Activated naive CD4-positive, alpha-beta T cell treated with anti-CD3 and anti-CD28 coated beads, Interleukin-2, amount 10 ng/mL, durations not matched to agents 7 days and 5 days (primary cell): ENCODE measurements at regions not wholly inside any gene's neighbourhood (a gene's known extent, or its start where the extent isn't known, plus 50 kb on each side); places are given as distances from the start of the nearest gene placed in this dataset.

ENCODE experiments used
- CTCF ChIA-PET: fragments of 350-600 bp; sonication (Branson Sonifier 250); formaldehyde crosslinking; loops from one replicate; lab custom pipeline; 2021; ENCODE audit warnings: antibody characterized with exemption; lab: Charles Lee
- DNase-seq: peaks from one replicate; pipeline ENCODE4 v3.0.0-alpha.2; 2020
- H3K27ac Mint-ChIP-seq: one replicate; pipeline ENCODE4 v1.8.0; 2021; ENCODE audit warnings: mild to moderate bottlenecking, moderate library complexity, mixed read lengths
- H3K27me3 Mint-ChIP-seq: one replicate; pipeline ENCODE4 v1.8.0; 2021; ENCODE audit warnings: mild to moderate bottlenecking, mixed read lengths
- H3K36me3 Mint-ChIP-seq: one replicate; pipeline ENCODE4 v1.8.0; 2021; ENCODE audit warnings: mixed read lengths
- H3K4me1 Mint-ChIP-seq: one replicate; pipeline ENCODE4 v1.8.0; 2021; ENCODE audit warnings: mixed read lengths
- H3K4me3 Mint-ChIP-seq: one replicate; pipeline ENCODE4 v1.8.0; 2021; ENCODE audit warnings: mild to moderate bottlenecking, moderate library complexity, mixed read lengths
- H3K9me3 Mint-ChIP-seq: one replicate; pipeline ENCODE4 v1.8.0; 2021; ENCODE audit warnings: mixed read lengths

- Mint-ChIP-seq H3K4me3 (no peak overlapping the region), H3K9me3 (peaks cover 4% of the 10 kb centered on the region), H3K4me1 (no peaks in the 10 kb centered on the region), H3K27me3 (no peaks in the 10 kb centered on the region), H3K27ac (no peak overlapping the region), H3K36me3 (no peaks in the 10 kb centered on the region)
- CTCF ChIA-PET = no interaction called here
- DNase-seq = no peak
Observed at GRCh38 chr15:98025237-98025636, 64.7 kb downstream of the ARRDC4 start.

GRCh38 chr15:98034731-98035130, 74.2 kb downstream of the ARRDC4 start:
- Mint-ChIP-seq H3K27me3 (no peaks in the 10 kb centered on the region), H3K27ac (no peak overlapping the region), H3K9me3 (no peaks in the 10 kb centered on the region), H3K4me1 (no peaks in the 10 kb centered on the region), H3K4me3 (no peak overlapping the region), H3K36me3 (no peaks in the 10 kb centered on the region)
- CTCF ChIA-PET = no interaction called here
- DNase-seq = no peak

- Mint-ChIP-seq H3K27me3 (no peaks in the 10 kb centered on the region), H3K4me3 (no peak overlapping the region), H3K27ac (no peak overlapping the region), H3K4me1 (no peaks in the 10 kb centered on the region), H3K36me3 (no peaks in the 10 kb centered on the region), H3K9me3 (no peaks in the 10 kb centered on the region)
- no peak for DNase-seq
- CTCF ChIA-PET = no interaction called here
Observed at GRCh38 chr15:98035134-98035533, 74.6 kb downstream of the ARRDC4 start.

GRCh38 chr15:98035577-98036010, 75.1 kb downstream of the ARRDC4 start:
- Mint-ChIP-seq H3K36me3 (no peaks in the 10 kb centered on the region), H3K4me1 (no peaks in the 10 kb centered on the region), H3K27ac (no peak overlapping the region), H3K9me3 (no peaks in the 10 kb centered on the region), H3K27me3 (no peaks in the 10 kb centered on the region), H3K4me3 (no peak overlapping the region)
- CTCF ChIA-PET = no interaction called here
- DNase-seq = no peak

GRCh38 chr15:98039596-98039995, 79.1 kb downstream of the ARRDC4 start:
- no peaks in the 10 kb centered on the region for H3K4me1 Mint-ChIP-seq
- H3K9me3 Mint-ChIP-seq = no peaks in the 10 kb centered on the region
- H3K36me3 Mint-ChIP-seq = no peaks in the 10 kb centered on the region
- no peaks in the 10 kb centered on the region for H3K27me3 Mint-ChIP-seq
- DNase-seq = no peak
- no peak overlapping the region for H3K4me3 Mint-ChIP-seq
- CTCF ChIA-PET = no interaction called here
- H3K27ac Mint-ChIP-seq = no peak overlapping the region

- Mint-ChIP-seq H3K27ac (no peak overlapping the region), H3K9me3 (no peaks in the 10 kb centered on the region)
Observed at GRCh38 chr15:98040146-98040545, 79.6 kb downstream of the ARRDC4 start.

GRCh38 chr15:98043160-98044014, 82.9 kb downstream of the ARRDC4 start:
- no peaks in the 10 kb centered on the region for H3K4me1 Mint-ChIP-seq
- H3K27ac Mint-ChIP-seq = no peak overlapping the region
- CTCF ChIA-PET = no interaction called here
- DNase-seq = no peak
- no peaks in the 10 kb centered on the region for H3K27me3 Mint-ChIP-seq
- no peaks in the 10 kb centered on the region for H3K36me3 Mint-ChIP-seq
- no peak overlapping the region for H3K4me3 Mint-ChIP-seq
- no peaks in the 10 kb centered on the region for H3K9me3 Mint-ChIP-seq

More at GRCh38 chr15:98040146-98040545, 79.6 kb downstream of the ARRDC4 start:
- CTCF ChIA-PET = no interaction called here
- H3K36me3 Mint-ChIP-seq = no peaks in the 10 kb centered on the region
- DNase-seq = no peak
- no peaks in the 10 kb centered on the region for H3K4me1 Mint-ChIP-seq
- no peak overlapping the region for H3K4me3 Mint-ChIP-seq
- no peaks in the 10 kb centered on the region for H3K27me3 Mint-ChIP-seq

GRCh38 chr15:98051734-98052133, 91.2 kb downstream of the ARRDC4 start:
- no peaks in the 10 kb centered on the region for H3K27me3 Mint-ChIP-seq
- H3K27ac Mint-ChIP-seq = no peak overlapping the region
- H3K9me3 Mint-ChIP-seq = peaks cover 8% of the 10 kb centered on the region
- no peaks in the 10 kb centered on the region for H3K4me1 Mint-ChIP-seq
- H3K36me3 Mint-ChIP-seq = no peaks in the 10 kb centered on the region
- DNase-seq = no peak
- H3K4me3 Mint-ChIP-seq = no peak overlapping the region
- CTCF ChIA-PET = no interaction called here

GRCh38 chr15:98057453-98057852, 97.0 kb downstream of the ARRDC4 start:
- DNase-seq = no peak
- Mint-ChIP-seq H3K9me3 (peaks cover 20% of the 10 kb centered on the region), H3K36me3 (no peaks in the 10 kb centered on the region), H3K4me1 (no peaks in the 10 kb centered on the region), H3K4me3 (no peak overlapping the region), H3K27me3 (no peaks in the 10 kb centered on the region), H3K27ac (no peak overlapping the region)
- CTCF ChIA-PET = no interaction called here

GRCh38 chr15:98062869-98063268, 102.4 kb downstream of the ARRDC4 start:
- CTCF ChIA-PET = no interaction called here
- Mint-ChIP-seq H3K36me3 (no peaks in the 10 kb centered on the region), H3K27ac (no peak overlapping the region), H3K9me3 (peaks cover 6% of the 10 kb centered on the region), H3K4me1 (no peaks in the 10 kb centered on the region), H3K27me3 (no peaks in the 10 kb centered on the region), H3K4me3 (no peak overlapping the region)
- DNase-seq = no peak

- no peak for DNase-seq
- Mint-ChIP-seq H3K4me3 (no peak overlapping the region), H3K4me1 (no peaks in the 10 kb centered on the region), H3K27ac (no peak overlapping the region), H3K36me3 (no peaks in the 10 kb centered on the region), H3K9me3 (peaks cover 4% of the 10 kb centered on the region), H3K27me3 (no peaks in the 10 kb centered on the region)
- CTCF ChIA-PET = no interaction called here
Observed at GRCh38 chr15:98063315-98063714, 102.8 kb downstream of the ARRDC4 start.

- H3K27me3 Mint-ChIP-seq = no peaks in the 10 kb centered on the region
- H3K4me1 Mint-ChIP-seq = no peaks in the 10 kb centered on the region
- H3K4me3 Mint-ChIP-seq = no peak overlapping the region
- CTCF ChIA-PET = interaction anchor here (1.1 kb wide), 1 partner anchor 23 kb away, joined by 3 read pairs; no protein-coding TSS in a partner anchor
- no peaks in the 10 kb centered on the region for H3K36me3 Mint-ChIP-seq
- H3K27ac Mint-ChIP-seq = no peak overlapping the region
- DNase-seq = no peak
- H3K9me3 Mint-ChIP-seq = no peaks in the 10 kb centered on the region
Observed at GRCh38 chr15:98063871-98064270, 103.4 kb downstream of the ARRDC4 start.

GRCh38 chr15:98067339-98067738, 106.8 kb downstream of the ARRDC4 start:
- no peaks in the 10 kb centered on the region for H3K27me3 Mint-ChIP-seq
- H3K36me3 Mint-ChIP-seq = no peaks in the 10 kb centered on the region
- H3K9me3 Mint-ChIP-seq = no peaks in the 10 kb centered on the region
- H3K27ac Mint-ChIP-seq = no peak overlapping the region
- no peaks in the 10 kb centered on the region for H3K4me1 Mint-ChIP-seq
- CTCF ChIA-PET = interaction anchor here (1.4 kb wide), 1 partner anchor 110 kb away, joined by 3 read pairs; no protein-coding TSS in a partner anchor
- no peak overlapping the region for H3K4me3 Mint-ChIP-seq
- DNase-seq = no peak

- Mint-ChIP-seq H3K27ac (no peak overlapping the region), H3K4me3 (no peak overlapping the region), H3K4me1 (no peaks in the 10 kb centered on the region), H3K9me3 (no peaks in the 10 kb centered on the region), H3K36me3 (no peaks in the 10 kb centered on the region), H3K27me3 (no peaks in the 10 kb centered on the region)
- no peak for DNase-seq
- CTCF ChIA-PET = no interaction called here
Observed at GRCh38 chr15:98069256-98069655, 108.8 kb downstream of the ARRDC4 start.

- Mint-ChIP-seq H3K36me3 (no peaks in the 10 kb centered on the region), H3K4me1 (no peaks in the 10 kb centered on the region), H3K27me3 (no peaks in the 10 kb centered on the region), H3K4me3 (no peak overlapping the region), H3K27ac (no peak overlapping the region), H3K9me3 (no peaks in the 10 kb centered on the region)
- CTCF ChIA-PET = no interaction called here
- no peak for DNase-seq
Observed at GRCh38 chr15:98070137-98070536, 109.6 kb downstream of the ARRDC4 start.
